Fibroblast of gingiva (primary cell): ENCODE measurements at regions not wholly inside any gene's neighbourhood (a gene's known extent, or its start where the extent isn't known, plus 50 kb on each side); places are given as distances from the start of the nearest gene placed in this dataset.

Experiments used
- DNase-seq: peaks from one replicate; pipeline ENCODE4 v3.0.0-alpha.2; 2011; ENCODE audit warnings: low read depth

- no peak for DNase-seq
These were observed 96.0 kb upstream of the GATA6 start for GRCh38 chr18:22073411-22073810.

DNA sequence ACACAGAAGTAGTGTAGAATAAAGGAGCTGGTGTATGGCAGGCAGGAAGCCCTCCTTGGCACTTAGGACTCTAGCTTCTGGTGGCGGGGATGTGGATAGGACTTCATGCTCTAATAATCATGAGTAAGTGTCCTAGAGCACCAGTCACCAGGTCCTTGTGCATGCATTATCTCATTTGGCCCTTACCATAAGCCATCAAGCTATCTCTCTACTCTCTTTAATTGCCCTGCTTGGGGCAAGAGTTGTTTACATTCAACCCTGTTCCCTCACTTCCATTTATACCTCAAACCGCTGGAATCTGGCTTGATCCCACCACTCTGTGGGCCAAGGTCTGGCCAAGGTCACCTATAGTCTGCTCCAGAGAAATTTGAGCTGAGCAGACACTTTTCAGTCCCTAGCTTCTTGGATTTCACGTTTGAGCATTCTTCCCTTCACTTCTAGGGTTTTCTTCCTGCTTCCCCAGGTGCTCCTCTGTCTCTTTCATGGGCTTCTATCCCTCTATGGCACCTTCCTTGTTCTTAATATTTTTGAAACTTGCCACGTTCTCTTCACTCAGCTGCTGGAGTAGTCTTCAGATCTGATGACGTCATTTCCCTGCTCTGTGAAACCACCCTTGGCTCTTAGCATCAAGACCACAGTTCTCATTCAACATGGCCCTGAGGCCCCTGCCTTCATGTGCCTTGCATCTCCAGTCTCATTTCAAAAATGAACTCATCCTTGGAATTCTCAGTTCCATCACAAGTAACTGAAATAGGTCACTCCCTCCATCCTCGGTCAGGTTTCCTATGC lies 94.9 kb upstream of the GATA6 start:
- DNase-seq, result no peak

DNA sequence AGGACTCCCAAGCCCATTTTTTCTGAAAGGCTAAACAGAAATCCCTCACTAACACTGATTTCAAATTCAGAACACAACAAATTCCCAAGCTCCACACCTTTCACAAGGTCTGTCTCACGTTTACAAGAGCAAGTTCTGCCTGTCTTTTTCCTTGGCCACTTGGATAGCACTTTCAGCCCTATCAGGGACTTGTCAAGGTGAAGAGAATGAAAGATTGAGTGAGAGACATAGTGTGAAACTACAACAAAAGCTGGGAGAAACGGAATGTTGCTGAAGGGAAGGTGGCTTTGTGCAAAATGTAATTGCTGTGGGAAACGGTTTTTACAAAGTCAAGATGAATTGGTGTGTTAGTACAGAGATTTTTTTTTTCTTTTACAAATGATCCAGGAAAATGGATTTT lies 89.4 kb upstream of the GATA6 start:
- no peak for DNase-seq

- DNase-seq, result no peak
These were observed 87.0 kb upstream of the GATA6 start for GRCh38 chr18:22082408-22082807.

GRCh38 chr18:22084547-22084946 lies 84.8 kb upstream of the GATA6 start:
- no peak for DNase-seq

- no peak for DNase-seq
These were observed 82.4 kb upstream of the GATA6 start for GRCh38 chr18:22086973-22087372.

- DNase-seq, result no peak
These were observed 81.4 kb upstream of the GATA6 start for GRCh38 chr18:22088029-22088428.

DNA sequence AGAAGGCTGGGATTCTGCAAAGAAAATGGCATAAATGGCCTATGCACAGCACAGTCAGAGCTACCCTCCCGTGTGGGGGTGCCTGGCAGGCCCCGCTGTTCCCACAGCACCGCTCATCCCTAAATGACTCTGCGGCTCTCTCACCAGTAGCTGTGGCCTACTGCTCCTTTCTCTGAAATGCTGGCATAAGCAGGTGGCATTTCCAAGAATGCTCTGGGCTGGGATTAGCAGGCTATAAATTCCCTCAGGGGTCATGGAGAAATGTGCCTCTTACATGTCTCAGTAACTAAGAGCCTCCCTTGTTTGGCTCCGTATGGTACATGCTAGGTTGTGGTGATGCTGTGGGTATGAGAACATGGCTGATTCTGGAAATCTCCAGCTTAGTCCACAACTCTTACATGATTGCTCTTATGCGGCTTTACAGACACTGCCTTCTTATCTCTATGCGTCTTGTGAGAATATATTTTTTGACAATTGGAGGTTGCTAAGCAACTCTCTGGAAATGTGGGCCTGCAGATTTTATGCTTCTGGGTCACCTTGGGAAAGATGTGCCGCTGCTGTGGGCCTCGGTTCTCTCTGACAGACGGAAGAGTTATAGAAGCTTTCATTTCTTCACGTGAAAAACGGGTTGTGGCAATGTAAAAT lies 80.3 kb upstream of the GATA6 start:
- DNase-seq, result no peak

DNA sequence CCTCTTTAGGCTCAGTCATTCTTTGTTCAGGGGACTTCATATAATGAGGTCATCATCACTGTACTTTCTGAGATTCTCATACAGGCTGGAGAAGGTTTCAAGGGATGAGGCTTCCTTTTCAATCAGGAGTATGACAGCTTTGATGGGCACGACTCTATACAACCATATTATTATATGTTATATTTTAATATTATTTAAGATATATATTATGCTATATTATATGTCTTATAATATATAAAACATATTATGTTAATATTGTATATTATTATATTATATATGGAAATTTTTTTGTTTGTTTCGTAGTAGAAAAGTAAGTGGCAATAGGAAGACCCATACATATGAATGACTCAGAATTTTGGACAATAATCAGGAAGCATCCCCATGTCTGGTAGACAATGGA lies 78.0 kb upstream of the GATA6 start:
- DNase-seq, result no peak

GRCh38 chr18:22093731-22094357 lies 75.5 kb upstream of the GATA6 start:
- no peak for DNase-seq

GRCh38 chr18:22094358-22094734 lies 75.0 kb upstream of the GATA6 start:
- no peak for DNase-seq

DNA sequence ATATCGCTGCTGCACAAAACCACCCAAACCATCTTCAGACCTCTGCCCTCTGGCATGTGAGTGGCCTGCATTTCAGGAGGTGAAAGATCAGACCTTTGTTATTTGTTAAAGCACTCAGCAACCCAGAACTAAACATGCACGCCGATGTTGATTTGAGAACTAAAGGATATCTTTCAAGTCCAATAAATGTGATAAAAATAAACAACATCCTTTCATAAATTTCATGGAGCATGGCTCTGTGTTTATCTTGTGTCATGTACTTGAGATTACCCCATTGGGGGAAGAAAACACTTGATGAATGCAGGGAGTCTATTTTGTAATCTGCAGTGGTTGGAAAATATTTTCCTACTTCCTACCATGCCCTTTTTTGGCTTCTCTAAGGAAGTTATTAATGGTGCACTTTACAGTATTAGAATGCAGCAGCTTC lies 70.8 kb upstream of the GATA6 start:
- DNase-seq, result no peak

DNA sequence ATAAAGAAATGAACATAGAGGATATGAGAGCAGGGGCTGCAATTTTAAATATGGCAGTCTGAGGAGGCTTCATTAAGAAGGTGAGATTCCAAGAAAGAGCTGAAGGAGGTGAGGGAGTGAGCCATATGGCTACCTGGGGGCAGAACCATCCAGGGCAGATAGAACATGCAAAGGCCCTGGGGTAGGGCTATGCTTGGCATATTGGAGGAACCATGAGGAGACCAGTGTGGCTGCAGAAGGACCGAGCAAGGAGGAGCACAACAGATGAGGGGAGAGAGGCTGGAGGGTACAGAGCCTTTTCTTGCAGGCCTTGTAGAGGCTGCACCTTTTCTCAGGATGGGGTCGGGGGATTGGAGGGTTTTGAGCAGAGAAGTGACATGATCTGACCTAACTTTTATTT lies 69.5 kb upstream of the GATA6 start:
- no peak for DNase-seq

DNA sequence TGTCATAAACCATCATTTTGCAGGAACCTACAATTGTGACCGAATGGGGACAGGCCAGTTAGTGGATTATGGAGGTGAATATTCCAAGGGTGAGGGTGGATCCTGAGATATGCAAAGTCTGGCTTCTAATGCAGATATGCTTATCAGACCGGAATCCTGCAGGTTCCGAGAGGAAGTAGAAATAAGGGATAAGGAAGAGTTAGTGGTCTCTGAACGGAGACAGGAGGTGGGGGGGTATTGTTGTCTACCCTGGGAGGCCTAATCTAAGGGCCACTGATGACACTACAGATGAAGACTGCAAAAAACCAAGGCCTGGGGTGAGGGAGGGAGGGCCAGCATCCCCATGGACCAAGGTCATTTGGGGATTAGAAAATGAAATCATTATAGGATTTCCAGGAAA lies 67.7 kb upstream of the GATA6 start:
- DNase-seq, result no peak

- DNase-seq, result no peak
These were observed 66.3 kb upstream of the GATA6 start for GRCh38 chr18:22102953-22103646.

DNA sequence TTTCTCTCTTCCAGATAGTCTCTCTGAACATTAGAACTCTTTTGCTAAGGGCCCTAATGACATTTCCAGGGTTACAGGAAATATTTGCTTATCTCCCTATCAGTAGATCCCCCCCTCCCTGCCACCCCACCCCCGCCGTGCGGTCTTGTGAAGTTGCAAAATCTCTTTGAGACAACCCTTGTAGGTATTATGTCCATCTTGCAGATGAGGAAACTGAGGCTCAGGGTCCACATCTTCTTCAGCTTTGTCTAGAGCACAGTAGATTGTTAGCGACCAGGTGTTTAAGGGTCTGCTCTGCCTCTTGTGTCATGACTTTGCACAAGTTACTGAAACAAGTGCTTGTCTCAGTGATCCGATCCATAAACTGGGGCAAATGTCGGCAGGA lies 65.8 kb upstream of the GATA6 start:
- no peak for DNase-seq

GRCh38 chr18:22106536-22107292 lies 62.7 kb upstream of the GATA6 start:
- DNase-seq, result no peak

DNA sequence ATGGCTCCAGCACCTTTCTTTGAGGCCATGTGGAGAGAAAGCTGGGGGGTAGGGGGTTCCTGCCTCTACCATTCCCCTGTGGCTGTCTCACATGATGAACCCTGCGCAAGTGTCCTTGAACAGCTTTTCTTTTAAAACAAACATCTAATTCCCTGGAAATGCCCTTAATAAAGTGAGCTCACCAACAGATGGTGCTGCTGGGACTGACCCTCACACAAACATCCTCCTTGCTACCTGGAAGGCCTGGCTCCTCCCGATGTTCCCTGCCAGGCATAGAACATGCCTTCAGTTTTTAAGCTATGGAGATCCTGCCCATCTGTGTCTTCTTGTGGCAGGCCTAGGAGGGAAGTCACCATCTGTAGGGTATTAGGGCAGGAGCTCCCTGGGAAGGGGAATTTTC lies 60.7 kb upstream of the GATA6 start:
- DNase-seq, result no peak

GRCh38 chr18:22109535-22109934 lies 59.9 kb upstream of the GATA6 start:
- no peak for DNase-seq

- no peak for DNase-seq
These were observed 58.9 kb upstream of the GATA6 start for GRCh38 chr18:22110461-22110924.

DNA sequence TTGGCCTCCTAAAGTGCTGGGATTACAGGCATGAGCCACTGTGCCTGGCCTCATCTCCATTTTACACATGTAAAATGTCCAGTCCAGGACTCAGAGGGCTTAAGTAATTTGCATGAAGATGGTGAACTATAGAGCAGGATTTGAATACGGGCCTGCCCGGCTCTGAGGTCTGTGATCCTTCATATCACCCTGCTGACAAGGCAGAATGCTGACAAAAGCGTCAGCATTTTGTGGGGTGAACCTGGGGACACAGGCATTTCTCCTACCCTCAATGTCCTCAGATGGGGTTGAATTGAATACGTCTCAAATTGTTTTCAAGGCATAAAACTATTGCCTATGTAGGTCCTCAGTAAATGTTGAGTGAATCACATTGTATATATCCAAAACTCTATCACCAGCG lies 57.2 kb upstream of the GATA6 start:
- DNase-seq, result no peak
